Activated CD8-positive, alpha-beta T cell treated with anti-CD3 and anti-CD28 coated beads for 36 hours (primary cell): ENCODE measurements at regions not wholly inside any gene's neighbourhood (a gene's known extent, or its start where the extent isn't known, plus 50 kb on each side); places are given as distances from the start of the nearest gene placed in this dataset.

Source experiments
- ATAC-seq: fragments of 200-7000 bp; cut with Tn5 transposase; one replicate; pipeline ENCODE4 v1.10.0; 2021; ENCODE audit warnings: mild to moderate bottlenecking, moderate library complexity
- CTCF ChIA-PET: fragments of 350-600 bp; sonication (Branson Sonifier 250); formaldehyde crosslinking; loops from one replicate; lab custom pipeline; 2021; ENCODE audit warnings: antibody characterized with exemption; lab: Charles Lee
- POLR2A ChIA-PET: fragments of 350-600 bp; sonication (Branson Sonifier 250); formaldehyde crosslinking; loops from one replicate; lab custom pipeline; 2021; ENCODE audit warnings: antibody characterized with exemption; lab: Charles Lee
- DNase-seq: peaks from one replicate; pipeline ENCODE4 v3.0.0-alpha.2; 2020
- H3K27ac Mint-ChIP-seq: one replicate; pipeline ENCODE4 v1.8.0; 2021; ENCODE audit warnings: mild to moderate bottlenecking, mixed read lengths
- H3K27me3 Mint-ChIP-seq: one replicate; pipeline ENCODE4 v1.8.0; 2021; ENCODE audit warnings: mixed read lengths
- H3K36me3 Mint-ChIP-seq: one replicate; pipeline ENCODE4 v1.8.0; 2021; ENCODE audit warnings: low read depth, mixed read lengths
- H3K4me1 Mint-ChIP-seq: one replicate; pipeline ENCODE4 v1.8.0; 2021; ENCODE audit warnings: low read depth, mixed read lengths
- H3K4me3 Mint-ChIP-seq: one replicate; pipeline ENCODE4 v1.8.0; 2021; ENCODE audit warnings: mild to moderate bottlenecking, moderate library complexity, mixed read lengths
- H3K9me3 Mint-ChIP-seq: one replicate; pipeline ENCODE4 v1.8.0; 2021; ENCODE audit warnings: mixed read lengths
- CTCF ChIP-seq: fragments of 200-600 bp; IDR thresholded peaks from one replicate; pipeline ENCODE4 v1.8.0; 2022; ENCODE audit warnings: antibody characterized with exemption, mild to moderate bottlenecking
- intact Hi-C: fragments of 100-400 bp; cut with micrococcal nuclease; formaldehyde crosslinking; loops from one replicate; pipeline ENCODE4 v1.10.0; 2022

GRCh38 chr18:55790296-55790695, 202.3 kb upstream of the TCF4 start:
- POLR2A ChIA-PET, result no interaction called here
- Mint-ChIP-seq H3K4me1 (peaks cover 2% of the 10 kb centered on the region), H3K9me3 (no peaks in the 10 kb centered on the region), H3K4me3 (no peak overlapping the region), H3K27me3 (no peaks in the 10 kb centered on the region), H3K36me3 (no peaks in the 10 kb centered on the region), H3K27ac (no peak overlapping the region)
- TF ChIP-seq CTCF, result no peak
- CTCF ChIA-PET, result no interaction called here
- intact Hi-C loops, result no loop called here
- no peak for ATAC-seq
- no peak for DNase-seq

- peaks cover 2% of the 10 kb centered on the region for H3K4me1 Mint-ChIP-seq
- intact Hi-C loops, result no loop called here
- H3K36me3 Mint-ChIP-seq, result no peaks in the 10 kb centered on the region
- ATAC-seq (peak; percentile 10), DNase-seq (no peak)
- TF ChIP-seq CTCF, result no peak
- H3K27ac Mint-ChIP-seq, result no peak overlapping the region
- ChIA-PET POLR2A (no interaction called here), CTCF (no interaction called here)
- no peaks in the 10 kb centered on the region for H3K9me3 Mint-ChIP-seq
- H3K27me3 Mint-ChIP-seq, result peaks cover 6% of the 10 kb centered on the region
- no peak overlapping the region for H3K4me3 Mint-ChIP-seq
Measured at GRCh38 chr18:55787536-55788073, 199.6 kb upstream of the TCF4 start.

GRCh38 chr18:55786651-55787272, 198.8 kb upstream of the TCF4 start:
- DNase-seq (no peak), ATAC-seq (no peak)
- CTCF ChIA-PET, result no interaction called here
- Mint-ChIP-seq H3K9me3 (no peaks in the 10 kb centered on the region), H3K36me3 (no peaks in the 10 kb centered on the region), H3K4me3 (no peak overlapping the region), H3K27ac (no peak overlapping the region), H3K27me3 (peaks cover 12% of the 10 kb centered on the region), H3K4me1 (peaks cover 2% of the 10 kb centered on the region)
- POLR2A ChIA-PET, result no interaction called here
- intact Hi-C loops, result no loop called here
- TF ChIP-seq CTCF, result no peak

GRCh38 chr18:55783921-55784320, 195.9 kb upstream of the TCF4 start:
- intact Hi-C loops, result no loop called here
- ChIA-PET CTCF (no interaction called here), POLR2A (no interaction called here)
- DNase-seq (no peak), ATAC-seq (no peak)
- peaks cover 32% of the 10 kb centered on the region for H3K27me3 Mint-ChIP-seq
- no peak for TF ChIP-seq CTCF
- H3K27ac Mint-ChIP-seq, result no peak overlapping the region
- no peak overlapping the region for H3K4me3 Mint-ChIP-seq
- H3K36me3 Mint-ChIP-seq, result no peaks in the 10 kb centered on the region
- H3K4me1 Mint-ChIP-seq, result peaks cover 12% of the 10 kb centered on the region
- no peaks in the 10 kb centered on the region for H3K9me3 Mint-ChIP-seq

GRCh38 chr18:55781481-55781957, 193.5 kb upstream of the TCF4 start:
- TF ChIP-seq CTCF, result no peak
- no peaks in the 10 kb centered on the region for H3K36me3 Mint-ChIP-seq
- no peak overlapping the region for H3K27ac Mint-ChIP-seq
- POLR2A ChIA-PET, result no interaction called here
- CTCF ChIA-PET, result no interaction called here
- H3K4me3 Mint-ChIP-seq, result no peak overlapping the region
- no peak for DNase-seq
- H3K27me3 Mint-ChIP-seq, result peaks cover 44% of the 10 kb centered on the region
- ATAC-seq, result no peak
- intact Hi-C loops, result no loop called here
- H3K4me1 Mint-ChIP-seq, result peaks cover 15% of the 10 kb centered on the region
- H3K9me3 Mint-ChIP-seq, result no peaks in the 10 kb centered on the region
